Neural cell (in vitro differentiated cells): ENCODE measurements at regions not wholly inside any gene's neighbourhood (a gene's known extent, or its start where the extent isn't known, plus 50 kb on each side); places are given as distances from the start of the nearest gene placed in this dataset.

Experiments
- H2AFZ ChIP-seq: fragments of 200-600, 300-800 bp; sonication (generic), shearing (Covaris generic); 2 replicates; pipeline ENCODE4 v1.6.0; 2014; ENCODE audit warnings: low read depth, mild to moderate bottlenecking, antibody characterized with exemption, low read length, moderate library complexity
- H3F3A ChIP-seq: fragments of 200-600 bp; shearing (Covaris generic); 2 replicates; pipeline ENCODE4 v1.6.1; 2016; ENCODE audit warnings: mild to moderate bottlenecking, moderate library complexity, mixed read lengths, antibody characterized with exemption, low read length; ENCODE audit not compliant: insufficient read depth, poor library complexity, severe bottlenecking
- H3K27ac ChIP-seq: fragments of 200-600, 300-800 bp; sonication (generic), shearing (Covaris generic); 2 replicates; pipeline ENCODE4 v1.5.1; 2014; ENCODE audit warnings: mild to moderate bottlenecking, low read length, moderate library complexity
- H3K27me3 ChIP-seq: fragments of 300-800, 200-600 bp; sonication (generic), shearing (Covaris generic); 2 replicates; pipeline ENCODE4 v1.6.0; 2014; ENCODE audit warnings: mild to moderate bottlenecking, low read depth, low read length, moderate library complexity; ENCODE audit not compliant: insufficient read depth
- H3K36me3 ChIP-seq: fragments of 300-800, 200-600 bp; sonication (generic), shearing (Covaris generic); 2 replicates; pipeline ENCODE4 v1.5.1; 2014; ENCODE audit warnings: mild to moderate bottlenecking, antibody characterized with exemption, low read length, moderate library complexity; ENCODE audit not compliant: insufficient read depth
- H3K4me2 ChIP-seq: fragments of 300-800, 200-600 bp; sonication (generic), shearing (Covaris generic); 2 replicates; pipeline ENCODE4 v1.6.0; 2014; ENCODE audit warnings: mild to moderate bottlenecking, low read length
- H3K4me3 ChIP-seq: fragments of 300-800, 200-600 bp; sonication (generic), shearing (Covaris generic); 2 replicates; pipeline ENCODE4 v1.5.1; 2014; ENCODE audit warnings: mild to moderate bottlenecking, low read length, moderate library complexity
- H3K79me2 ChIP-seq: fragments of 200-600 bp; shearing (Covaris generic); replicated peaks from 2 replicates; pipeline ENCODE4 v1.6.0; 2014; ENCODE audit warnings: mild to moderate bottlenecking, low read length, moderate library complexity; ENCODE audit not compliant: insufficient read depth
- H3K9ac ChIP-seq: fragments of 300-800, 200-600 bp; sonication (generic), shearing (Covaris generic); 2 replicates; pipeline ENCODE4 v1.6.1; 2016; ENCODE audit warnings: mild to moderate bottlenecking, low read length, mixed read lengths
- H3K9me2 ChIP-seq: fragments of 200-600 bp; shearing (Covaris generic); 2 replicates; pipeline ENCODE4 v1.6.1; 2016; ENCODE audit warnings: mild to moderate bottlenecking, low read length, mixed read lengths; ENCODE audit not compliant: insufficient read depth
- H3K9me3 ChIP-seq: fragments of 200-600, 300-800 bp; sonication (generic), shearing (Covaris generic); 2 replicates; pipeline ENCODE4 v1.6.1; 2016; ENCODE audit warnings: mild to moderate bottlenecking, mixed run types, low read length, moderate library complexity, mixed read lengths
- H4K20me1 ChIP-seq: fragments of 200-600 bp; shearing (Covaris generic); 2 replicates; pipeline ENCODE4 v1.6.1; 2016; ENCODE audit warnings: mild to moderate bottlenecking, mixed run types; ENCODE audit not compliant: insufficient read depth
- EP300 ChIP-seq: fragments of 450-650 bp; conservative IDR thresholded peaks from 2 replicates; pipeline ENCODE4 v1.6.1; 2014; ENCODE audit warnings: antibody characterized with exemption, mild to moderate bottlenecking, moderate library complexity; ENCODE audit not compliant: poor library complexity, severe bottlenecking
- EZH2 ChIP-seq: fragments of 200-600, 300-800 bp; shearing (Covaris generic), sonication (generic); IDR thresholded peaks from 2 replicates; pipeline ENCODE4 v1.6.1; 2014; ENCODE audit warnings: antibody characterized with exemption, low read length, borderline replicate concordance, mild to moderate bottlenecking; ENCODE audit not compliant: insufficient read depth, poor library complexity, severe bottlenecking
- MXI1 ChIP-seq: fragments of 450-650 bp; conservative IDR thresholded peaks from 2 replicates; pipeline ENCODE4 v1.6.1; 2014; ENCODE audit warnings: antibody characterized with exemption, mild to moderate bottlenecking; ENCODE audit not compliant: poor library complexity, severe bottlenecking
- POLR2AphosphoS5 ChIP-seq: IDR thresholded peaks from 2 replicates; pipeline ENCODE4 v1.6.1; 2012
- RAD21 ChIP-seq: fragments of 450-650 bp; conservative IDR thresholded peaks from 2 replicates; pipeline ENCODE4 v1.6.1; 2014; ENCODE audit warnings: antibody characterized with exemption, mild to moderate bottlenecking, moderate library complexity
- SMC3 ChIP-seq: fragments of 450-650 bp; conservative IDR thresholded peaks from 2 replicates; pipeline ENCODE4 v1.6.1; 2014; ENCODE audit warnings: antibody characterized with exemption, mild to moderate bottlenecking, moderate library complexity; ENCODE audit not compliant: poor library complexity
- TAF1 ChIP-seq: IDR thresholded peaks from 2 replicates; pipeline ENCODE4 v1.6.1; 2012; ENCODE audit warnings: low read depth
- TF ChIP-seq, protein P1 (sequence below): IDR thresholded peaks from 2 replicates; pipeline ENCODE4 v1.6.1; 2012; ENCODE audit warnings: borderline replicate concordance
- TF ChIP-seq, protein P2 (sequence below): fragments of 450-650 bp; IDR thresholded peaks from 2 replicates; pipeline ENCODE4 v1.5.1; 2014; ENCODE audit warnings: antibody characterized with exemption, mild to moderate bottlenecking, moderate library complexity; ENCODE audit not compliant: poor library complexity, severe bottlenecking

DNA sequence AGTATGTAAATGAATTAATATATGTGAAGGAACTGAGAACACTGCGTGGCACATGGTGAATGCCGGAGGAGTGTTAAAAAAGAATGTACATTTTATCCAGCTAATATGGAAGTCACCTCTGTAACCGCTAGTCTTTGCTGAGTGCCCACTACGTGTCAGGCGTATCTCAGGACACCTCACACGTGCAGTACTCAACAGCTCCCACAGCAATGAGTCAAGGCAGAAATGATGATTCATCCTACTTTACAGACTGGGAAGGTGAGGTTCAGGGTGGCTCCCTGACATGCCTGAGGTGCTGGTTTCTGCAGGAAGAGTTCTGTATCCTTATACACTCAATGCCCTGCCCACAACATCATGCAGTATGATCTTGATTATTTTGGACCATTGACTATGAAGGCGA is 487.0 kb downstream of the HAPSTR1 start:
- Histone ChIP-seq H3K4me2 (no peak overlapping the region), H3K9me2 (no peaks in the 10 kb centered on the region), H3K9me3 (no peaks in the 10 kb centered on the region), H3K27ac (no peak overlapping the region), H3K9ac (no peak overlapping the region), H3K79me2 (no peaks in the 10 kb centered on the region), H3K27me3 (no peaks in the 10 kb centered on the region), H3K36me3 (no peaks in the 10 kb centered on the region), H3K4me3 (no peak overlapping the region), H3F3A (no peaks in the 10 kb centered on the region), H2AFZ (no peak overlapping the region), H4K20me1 (no peaks in the 10 kb centered on the region)
- TF ChIP-seq, protein P1, sequence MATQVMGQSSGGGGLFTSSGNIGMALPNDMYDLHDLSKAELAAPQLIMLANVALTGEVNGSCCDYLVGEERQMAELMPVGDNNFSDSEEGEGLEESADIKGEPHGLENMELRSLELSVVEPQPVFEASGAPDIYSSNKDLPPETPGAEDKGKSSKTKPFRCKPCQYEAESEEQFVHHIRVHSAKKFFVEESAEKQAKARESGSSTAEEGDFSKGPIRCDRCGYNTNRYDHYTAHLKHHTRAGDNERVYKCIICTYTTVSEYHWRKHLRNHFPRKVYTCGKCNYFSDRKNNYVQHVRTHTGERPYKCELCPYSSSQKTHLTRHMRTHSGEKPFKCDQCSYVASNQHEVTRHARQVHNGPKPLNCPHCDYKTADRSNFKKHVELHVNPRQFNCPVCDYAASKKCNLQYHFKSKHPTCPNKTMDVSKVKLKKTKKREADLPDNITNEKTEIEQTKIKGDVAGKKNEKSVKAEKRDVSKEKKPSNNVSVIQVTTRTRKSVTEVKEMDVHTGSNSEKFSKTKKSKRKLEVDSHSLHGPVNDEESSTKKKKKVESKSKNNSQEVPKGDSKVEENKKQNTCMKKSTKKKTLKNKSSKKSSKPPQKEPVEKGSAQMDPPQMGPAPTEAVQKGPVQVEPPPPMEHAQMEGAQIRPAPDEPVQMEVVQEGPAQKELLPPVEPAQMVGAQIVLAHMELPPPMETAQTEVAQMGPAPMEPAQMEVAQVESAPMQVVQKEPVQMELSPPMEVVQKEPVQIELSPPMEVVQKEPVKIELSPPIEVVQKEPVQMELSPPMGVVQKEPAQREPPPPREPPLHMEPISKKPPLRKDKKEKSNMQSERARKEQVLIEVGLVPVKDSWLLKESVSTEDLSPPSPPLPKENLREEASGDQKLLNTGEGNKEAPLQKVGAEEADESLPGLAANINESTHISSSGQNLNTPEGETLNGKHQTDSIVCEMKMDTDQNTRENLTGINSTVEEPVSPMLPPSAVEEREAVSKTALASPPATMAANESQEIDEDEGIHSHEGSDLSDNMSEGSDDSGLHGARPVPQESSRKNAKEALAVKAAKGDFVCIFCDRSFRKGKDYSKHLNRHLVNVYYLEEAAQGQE, result no peak
- TF ChIP-seq TAF1, result no peak
- TF ChIP-seq EP300, result no peak
- no peak for TF ChIP-seq POLR2AphosphoS5
- TF ChIP-seq, protein P2, sequence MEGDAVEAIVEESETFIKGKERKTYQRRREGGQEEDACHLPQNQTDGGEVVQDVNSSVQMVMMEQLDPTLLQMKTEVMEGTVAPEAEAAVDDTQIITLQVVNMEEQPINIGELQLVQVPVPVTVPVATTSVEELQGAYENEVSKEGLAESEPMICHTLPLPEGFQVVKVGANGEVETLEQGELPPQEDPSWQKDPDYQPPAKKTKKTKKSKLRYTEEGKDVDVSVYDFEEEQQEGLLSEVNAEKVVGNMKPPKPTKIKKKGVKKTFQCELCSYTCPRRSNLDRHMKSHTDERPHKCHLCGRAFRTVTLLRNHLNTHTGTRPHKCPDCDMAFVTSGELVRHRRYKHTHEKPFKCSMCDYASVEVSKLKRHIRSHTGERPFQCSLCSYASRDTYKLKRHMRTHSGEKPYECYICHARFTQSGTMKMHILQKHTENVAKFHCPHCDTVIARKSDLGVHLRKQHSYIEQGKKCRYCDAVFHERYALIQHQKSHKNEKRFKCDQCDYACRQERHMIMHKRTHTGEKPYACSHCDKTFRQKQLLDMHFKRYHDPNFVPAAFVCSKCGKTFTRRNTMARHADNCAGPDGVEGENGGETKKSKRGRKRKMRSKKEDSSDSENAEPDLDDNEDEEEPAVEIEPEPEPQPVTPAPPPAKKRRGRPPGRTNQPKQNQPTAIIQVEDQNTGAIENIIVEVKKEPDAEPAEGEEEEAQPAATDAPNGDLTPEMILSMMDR, result no peak
- TF ChIP-seq EZH2, result no peak
- no peak for TF ChIP-seq MXI1
- TF ChIP-seq SMC3, result no peak
- no peak for TF ChIP-seq RAD21

DNA sequence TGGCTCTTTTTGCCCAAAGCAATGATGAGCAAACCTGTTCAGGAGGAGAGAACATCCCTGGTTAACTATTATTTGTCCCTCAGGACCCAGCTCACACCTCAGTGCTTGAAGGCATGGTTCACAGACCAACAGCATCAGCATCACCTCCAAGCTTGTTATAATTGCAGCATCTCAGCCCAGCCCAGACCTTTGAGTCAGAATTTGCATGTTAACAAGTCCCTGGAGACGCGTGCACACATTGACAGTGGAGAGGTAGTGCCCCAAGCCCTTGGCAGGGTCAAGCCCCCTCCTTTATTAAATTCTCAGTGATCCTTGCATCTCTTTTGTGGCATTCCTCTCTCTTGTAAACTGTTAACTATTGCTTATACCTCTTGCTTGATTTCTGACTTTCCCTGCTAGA is 488.6 kb downstream of the HAPSTR1 start:
- Histone ChIP-seq H3K4me2 (no peak overlapping the region), H3K27me3 (no peaks in the 10 kb centered on the region), H3K9ac (no peak overlapping the region), H3K9me2 (no peaks in the 10 kb centered on the region), H4K20me1 (no peaks in the 10 kb centered on the region), H3K27ac (no peak overlapping the region), H3K9me3 (no peaks in the 10 kb centered on the region), H3F3A (no peaks in the 10 kb centered on the region), H2AFZ (no peak overlapping the region), H3K36me3 (no peaks in the 10 kb centered on the region), H3K79me2 (no peaks in the 10 kb centered on the region), H3K4me3 (no peak overlapping the region)
- TF ChIP-seq EP300 (no peak), TAF1 (no peak), POLR2AphosphoS5 (no peak), RAD21 (no peak)
- TF ChIP-seq, protein P1, result no peak
